Uterus (tissue), 2 donors: ENCODE measurements at regions not wholly inside any gene's neighbourhood (a gene's known extent, or its start where the extent isn't known, plus 50 kb on each side); places are given as distances from the start of the nearest gene placed in this dataset.

Source experiments
- CTCF ChIP-seq, 4 experiments: fragments of 200-600 bp in 2 of 4; fragments of 450-650 bp in 2 of 4; sonication (generic) in 2 of 4; IDR thresholded peaks; one replicate each; pipeline ENCODE4 v1.5.1; 2016 to 2019; ENCODE audit warnings: antibody characterized with exemption in 4 of 4, mild to moderate bottlenecking in 2 of 4, moderate library complexity in 1 of 4
- POLR2A ChIP-seq, 2 donors: fragments of 450-650 bp; IDR thresholded peaks; one replicate each; pipeline ENCODE4 v1.6.1; 2016; ENCODE audit warnings: antibody characterized with exemption in 2 of 2, mild to moderate bottlenecking in 1 of 2, moderate library complexity in 1 of 2

GRCh38 chrX:7709845-7710244, 133.1 kb upstream of the VCX start:
- no peak for TF ChIP-seq CTCF (IDR thresholded peaks at IDR 0.05)
- TF ChIP-seq POLR2A (IDR thresholded peaks at IDR 0.05): no peak
